GM12878 (cell line): ENCODE measurements at regions not wholly inside any gene's neighbourhood (a gene's known extent, or its start where the extent isn't known, plus 50 kb on each side); places are given as distances from the start of the nearest gene placed in this dataset.

Source experiments
- GABPA ChIP-seq: IDR thresholded peaks from 2 replicates; pipeline ENCODE4 v1.6.1; 2014; ENCODE audit warnings: antibody characterized with exemption, low read depth, mild to moderate bottlenecking, inconsistent platforms
- POLR2A ChIP-seq: IDR thresholded peaks from 2 replicates; pipeline ENCODE4 v1.6.1; 2011; ENCODE audit warnings: low read depth, mild to moderate bottlenecking, low read length
- POLR2AphosphoS5 ChIP-seq: IDR thresholded peaks from 2 replicates; pipeline ENCODE4 v1.6.1; 2011; ENCODE audit warnings: mild to moderate bottlenecking, low read length, inconsistent platforms
- SPI1 ChIP-seq: IDR thresholded peaks from 2 replicates; pipeline ENCODE4 v1.6.1; 2011; ENCODE audit warnings: low read depth, mild to moderate bottlenecking, low read length, moderate library complexity, borderline replicate concordance; ENCODE audit not compliant: insufficient read depth
- TF ChIP-seq, protein P1 (sequence below), 3 experiments: IDR thresholded peaks in 2 of 3; conservative IDR thresholded peaks in 1 of 3; 2 replicates each; pipeline ENCODE4 v1.5.1; 2011; ENCODE audit warnings: low read depth in 3 of 3, low read length in 3 of 3, mild to moderate bottlenecking in 3 of 3, control low read depth in 2 of 3, moderate library complexity in 2 of 3, inconsistent platforms in 1 of 3, mixed read lengths in 1 of 3; ENCODE audit not compliant: control insufficient read depth in 2 of 3, insufficient read depth in 1 of 3; ENCODE audit errors: extremely low read depth in 1 of 3
- TF ChIP-seq, protein P2 (sequence below): fragments of 450-650 bp; IDR thresholded peaks from 2 replicates; pipeline ENCODE4 v1.6.1; 2016; ENCODE audit warnings: mild to moderate bottlenecking

DNA sequence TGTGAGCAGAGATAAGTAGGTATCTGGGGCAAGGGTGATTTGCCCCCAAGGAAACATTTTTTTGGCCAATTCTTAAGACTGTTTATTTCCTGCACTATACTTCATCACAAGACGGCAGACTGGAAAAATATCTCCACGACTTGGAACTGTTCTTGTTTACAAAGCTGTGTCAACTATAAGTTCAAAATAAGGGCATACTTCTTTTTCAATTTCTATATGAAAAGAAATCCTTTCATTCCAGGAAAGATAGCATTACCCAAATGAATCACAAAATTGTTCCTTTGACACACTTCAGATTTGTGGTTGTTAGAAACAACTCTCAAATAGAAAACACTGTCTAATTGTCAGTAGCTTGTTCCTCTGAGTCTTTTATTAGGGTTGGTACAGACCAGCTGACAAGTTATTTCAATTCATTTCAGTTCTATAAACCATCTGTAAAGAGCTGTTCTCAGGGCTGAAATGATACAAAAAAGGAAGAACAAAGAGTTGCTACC, 212.9 kb upstream of the PRDM1 start:
- no peak for TF ChIP-seq POLR2A
- TF ChIP-seq, protein P1, sequence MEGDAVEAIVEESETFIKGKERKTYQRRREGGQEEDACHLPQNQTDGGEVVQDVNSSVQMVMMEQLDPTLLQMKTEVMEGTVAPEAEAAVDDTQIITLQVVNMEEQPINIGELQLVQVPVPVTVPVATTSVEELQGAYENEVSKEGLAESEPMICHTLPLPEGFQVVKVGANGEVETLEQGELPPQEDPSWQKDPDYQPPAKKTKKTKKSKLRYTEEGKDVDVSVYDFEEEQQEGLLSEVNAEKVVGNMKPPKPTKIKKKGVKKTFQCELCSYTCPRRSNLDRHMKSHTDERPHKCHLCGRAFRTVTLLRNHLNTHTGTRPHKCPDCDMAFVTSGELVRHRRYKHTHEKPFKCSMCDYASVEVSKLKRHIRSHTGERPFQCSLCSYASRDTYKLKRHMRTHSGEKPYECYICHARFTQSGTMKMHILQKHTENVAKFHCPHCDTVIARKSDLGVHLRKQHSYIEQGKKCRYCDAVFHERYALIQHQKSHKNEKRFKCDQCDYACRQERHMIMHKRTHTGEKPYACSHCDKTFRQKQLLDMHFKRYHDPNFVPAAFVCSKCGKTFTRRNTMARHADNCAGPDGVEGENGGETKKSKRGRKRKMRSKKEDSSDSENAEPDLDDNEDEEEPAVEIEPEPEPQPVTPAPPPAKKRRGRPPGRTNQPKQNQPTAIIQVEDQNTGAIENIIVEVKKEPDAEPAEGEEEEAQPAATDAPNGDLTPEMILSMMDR (IDR thresholded peaks at IDR 0.05 in 2 of 3, conservative IDR thresholded peaks at IDR 0.05 in 1 of 3; ENCODE audit: control insufficient read depth in 2 of 3, extremely low read depth in 1 of 3, insufficient read depth in 1 of 3, low read depth in 3 of 3, low read length in 3 of 3) = no peak
- TF ChIP-seq POLR2AphosphoS5 = no peak
- TF ChIP-seq SPI1 = no peak
- TF ChIP-seq GABPA = no peak
- TF ChIP-seq, protein P2, sequence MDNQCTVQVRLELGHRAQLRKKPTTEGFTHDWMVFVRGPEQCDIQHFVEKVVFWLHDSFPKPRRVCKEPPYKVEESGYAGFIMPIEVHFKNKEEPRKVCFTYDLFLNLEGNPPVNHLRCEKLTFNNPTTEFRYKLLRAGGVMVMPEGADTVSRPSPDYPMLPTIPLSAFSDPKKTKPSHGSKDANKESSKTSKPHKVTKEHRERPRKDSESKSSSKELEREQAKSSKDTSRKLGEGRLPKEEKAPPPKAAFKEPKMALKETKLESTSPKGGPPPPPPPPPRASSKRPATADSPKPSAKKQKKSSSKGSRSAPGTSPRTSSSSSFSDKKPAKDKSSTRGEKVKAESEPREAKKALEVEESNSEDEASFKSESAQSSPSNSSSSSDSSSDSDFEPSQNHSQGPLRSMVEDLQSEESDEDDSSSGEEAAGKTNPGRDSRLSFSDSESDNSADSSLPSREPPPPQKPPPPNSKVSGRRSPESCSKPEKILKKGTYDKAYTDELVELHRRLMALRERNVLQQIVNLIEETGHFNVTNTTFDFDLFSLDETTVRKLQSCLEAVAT = no peak
